IMR-90 (cell line): ENCODE measurements at regions not wholly inside any gene's neighbourhood (a gene's known extent, or its start where the extent isn't known, plus 50 kb on each side); places are given as distances from the start of the nearest gene placed in this dataset.

Source experiments
- ATAC-seq: fragments of 200-7000 bp; cut with Tn5 transposase; 2 replicates; pipeline ENCODE4 v1.9.1; 2020; ENCODE audit warnings: low read depth, mild to moderate bottlenecking, moderate library complexity
- BruUV-seq: library from RNA; stranded (reverse); fragments of 400-500 nt; replicated peaks from 2 replicates; lab custom pipeline; 2021; lab: Mats Ljungman, UMichigan
- CTCF ChIA-PET: fragments of 300-600 bp; formaldehyde crosslinking; extraction: SDS; loops from one replicate; lab custom pipeline; 2021; ENCODE audit warnings: antibody characterized with exemption; lab: Yijun Ruan, JAX
- POLR2A ChIA-PET: fragments of 300-600 bp; sonication (Branson Sonifier 250); formaldehyde crosslinking; loops from one replicate; lab custom pipeline; 2022; ENCODE audit warnings: antibody characterized with exemption; ENCODE audit not compliant: unreplicated experiment; lab: Charles Lee
- DNase-seq: peaks from one replicate; pipeline ENCODE4 v3.0.0; 2013
- H2AFZ ChIP-seq: replicated peaks from 2 replicates; pipeline ENCODE3; 2013; ENCODE audit warnings: low read length, mild to moderate bottlenecking; ENCODE audit not compliant: poor library complexity
- H2AK5ac ChIP-seq: 2 replicates; pipeline ENCODE4 v1.6.1; 2013; ENCODE audit warnings: low read depth, low read length, inconsistent platforms
- H2AK9ac ChIP-seq: replicated peaks from 2 replicates; pipeline ENCODE3; 2013; ENCODE audit warnings: mild to moderate bottlenecking, low read depth, low read length, moderate library complexity; ENCODE audit not compliant: poor library complexity
- H2BK120ac ChIP-seq: 2 replicates; pipeline ENCODE4 v1.6.1; 2013; ENCODE audit warnings: low read depth, low read length, inconsistent platforms
- H2BK15ac ChIP-seq: 3 replicates; pipeline ENCODE4 v1.6.1; 2013; ENCODE audit warnings: low read depth, low read length, inconsistent platforms
- H2BK20ac ChIP-seq: 2 replicates; pipeline ENCODE4 v1.6.1; 2013; ENCODE audit warnings: low read depth, mild to moderate bottlenecking, inconsistent platforms, low read length, moderate library complexity
- H2BK5ac ChIP-seq: 2 replicates; pipeline ENCODE4 v1.6.1; 2013; ENCODE audit warnings: mild to moderate bottlenecking, low read depth, low read length, inconsistent platforms; ENCODE audit not compliant: poor library complexity, severe bottlenecking
- H3K14ac ChIP-seq: replicated peaks from 2 replicates; pipeline ENCODE4 v1.6.1; 2013; ENCODE audit warnings: low read depth, low read length, inconsistent platforms
- H3K18ac ChIP-seq: 2 replicates; pipeline ENCODE4 v1.6.1; 2013; ENCODE audit warnings: low read depth, low read length, control low read depth
- H3K23ac ChIP-seq: 2 replicates; pipeline ENCODE4 v1.6.1; 2013; ENCODE audit warnings: low read depth, low read length, inconsistent platforms
- H3K27ac ChIP-seq: 2 replicates; pipeline ENCODE4 v1.5.1; 2013; ENCODE audit warnings: mild to moderate bottlenecking, control low read depth, low read length; ENCODE audit not compliant: insufficient read depth
- H3K27me3 ChIP-seq: 2 replicates; pipeline ENCODE4 v1.6.1; 2013; ENCODE audit warnings: low read length; ENCODE audit not compliant: control insufficient read depth, insufficient read depth
- H3K36me3 ChIP-seq: 2 replicates; pipeline ENCODE4 v1.6.1; 2013; ENCODE audit warnings: low read length, mixed read lengths; ENCODE audit not compliant: control insufficient read depth, insufficient read depth
- H3K4ac ChIP-seq: 2 replicates; pipeline ENCODE4 v1.6.1; 2013; ENCODE audit warnings: low read depth, low read length, inconsistent platforms
- H3K4me1 ChIP-seq: 2 replicates; pipeline ENCODE4 v1.6.1; 2013; ENCODE audit warnings: low read length, mixed read lengths; ENCODE audit not compliant: control insufficient read depth, insufficient read depth
- H3K4me2 ChIP-seq: 2 replicates; pipeline ENCODE4 v1.6.1; 2013; ENCODE audit warnings: low read depth, mild to moderate bottlenecking, control low read depth, low read length, moderate library complexity
- H3K4me3 ChIP-seq: 2 replicates; pipeline ENCODE4 v1.5.1; 2013; ENCODE audit warnings: low read depth, mild to moderate bottlenecking, control low read depth, low read length, moderate library complexity; ENCODE audit not compliant: insufficient read depth
- H3K56ac ChIP-seq: 2 replicates; pipeline ENCODE4 v1.6.1; 2013; ENCODE audit warnings: low read length, inconsistent platforms; ENCODE audit not compliant: insufficient read depth; ENCODE audit errors: extremely low read depth
- H3K79me1 ChIP-seq, 2 experiments: 2 replicates each; pipeline ENCODE4 v1.6.1; 2013; ENCODE audit warnings: low read length in 2 of 2, inconsistent platforms in 1 of 2, low read depth in 1 of 2
- H3K9ac ChIP-seq: 2 replicates; pipeline ENCODE4 v1.6.1; 2013; ENCODE audit warnings: low read depth, low read length, control low read depth
- H3K9me1 ChIP-seq: 2 replicates; pipeline ENCODE4 v1.6.1; 2013; ENCODE audit warnings: low read length, inconsistent platforms; ENCODE audit not compliant: insufficient read depth
- H3K9me3 ChIP-seq: 2 replicates; pipeline ENCODE4 v1.6.1; 2013; ENCODE audit warnings: low read length; ENCODE audit not compliant: control insufficient read depth, insufficient read depth
- H4K20me1 ChIP-seq: 2 replicates; pipeline ENCODE4 v1.6.1; 2013; ENCODE audit warnings: low read length, inconsistent platforms; ENCODE audit not compliant: insufficient read depth
- H4K5ac ChIP-seq: 2 replicates; pipeline ENCODE4 v1.6.1; 2013; ENCODE audit warnings: mild to moderate bottlenecking, low read depth, low read length, control low read depth
- H4K8ac ChIP-seq, 2 experiments: 2 replicates each; pipeline ENCODE4 v1.6.1; 2013; ENCODE audit warnings: low read depth in 2 of 2, low read length in 2 of 2, control low read depth in 1 of 2, inconsistent platforms in 1 of 2
- H4K91ac ChIP-seq: 2 replicates; pipeline ENCODE4 v1.6.1; 2013; ENCODE audit warnings: low read depth, low read length, inconsistent platforms; ENCODE audit not compliant: insufficient read depth
- CEBPB ChIP-seq: IDR thresholded peaks from 2 replicates; pipeline ENCODE4 v1.6.1; 2012; ENCODE audit warnings: low read depth, low read length, improper control_type of control experiment
- CHD1 ChIP-seq: IDR thresholded peaks from 2 replicates; pipeline ENCODE4 v1.6.1; 2012; ENCODE audit warnings: low read depth, low read length, improper control_type of control experiment
- WGBS, 2 experiments: methylation state at CpG; one replicate each; pipeline versions ENCODE4 v1.1.5 to v1.1.7; 2013; ENCODE audit warnings: missing lambda C conversion rate in 2 of 2; ENCODE audit not compliant: insufficient read length in 1 of 2; ENCODE audit errors: extremely low coverage in 2 of 2; 5-methylcytosine and 5-hydroxymethylcytosine counted together
- dilution Hi-C: fragments of 300-500 bp; cut with HindIII; formaldehyde crosslinking; loops from one replicate; pipeline ENCODE4 v1.14.3; 2018; ENCODE audit warnings: low sequenced_read_pairs; ENCODE audit not compliant: unreplicated experiment
- in situ Hi-C: fragments of 300-500 bp; cut with MboI; formaldehyde crosslinking; loops from 3 replicates; pipeline ENCODE4 v1.14.3; 2019; ENCODE audit warnings: low sequenced_read_pairs, inconsistent platforms, mixed read lengths
- intact Hi-C: fragments of 100-400 bp; cut with micrococcal nuclease; formaldehyde crosslinking; loops from 2 replicates; pipeline ENCODE4 v1.10.0; 2022

- Histone ChIP-seq H4K8ac (no peak overlapping the region), H2BK5ac (no peak overlapping the region), H3K18ac (no peak overlapping the region), H3K9me1 (no peaks in the 10 kb centered on the region), H4K91ac (no peak overlapping the region), H4K5ac (no peak overlapping the region), H3K27me3 (peaks cover 4% of the 10 kb centered on the region), H3K79me1 (no peaks in the 10 kb centered on the region), H3K23ac (no peak overlapping the region), H3K9me3 (no peaks in the 10 kb centered on the region), H3K4me3 (no peak overlapping the region), H2BK20ac (no peak overlapping the region), H3K9ac (no peak overlapping the region), H2BK15ac (no peak overlapping the region), H2AFZ (no peak overlapping the region), H3K14ac (no peak overlapping the region), H2AK9ac (no peak overlapping the region), H2AK5ac (no peak overlapping the region), H3K4me1 (peaks cover 2% of the 10 kb centered on the region), H3K36me3 (no peaks in the 10 kb centered on the region), H4K20me1 (no peaks in the 10 kb centered on the region), H3K4ac (no peak overlapping the region), H3K4me2 (peak overlapping the region; percentile 49; the same call in 1 of the 2 replicates), H3K27ac (no peak overlapping the region), H3K56ac (no peak overlapping the region), H2BK120ac (no peak overlapping the region)
- in situ Hi-C loops, result no loop called here
- TF ChIP-seq CEBPB, result peak; percentile 58
- no peak for TF ChIP-seq CHD1
- no TSS peak for BruUV-seq
- dilution Hi-C loops, result no loop called here
- no CpG with 5 or more reads among the region's 4 CpGs for WGBS, 2 experiments
- CTCF ChIA-PET, result interaction anchor here (1.4 to 1.5 kb wide), 2 partner anchors 10 to 26 kb away, joined by 4 to 6 read pairs; no protein-coding TSS in a partner anchor
- peak; percentile 65 for DNase-seq
- intact Hi-C loops, result loop anchor here (2.0 kb wide), 1 partner anchor 116 kb away; the partner anchor contains the start of gene LCA5
- ATAC-seq, result peak; percentile 63
- POLR2A ChIA-PET, result no interaction called here
These were observed 116.2 kb downstream of the LCA5 start for GRCh38 chr6:79421001-79421411.
